GM19468 (cell line): ENCODE measurements at regions not wholly inside any gene's neighbourhood (a gene's known extent, or its start where the extent isn't known, plus 50 kb on each side); places are given as distances from the start of the nearest gene placed in this dataset.
"Not testable (repeated sequence)": the region's sequence is repeated elsewhere in the genome, so short reads cannot be mapped to it uniquely, and the experiment has no call there.

Source experiments
- ATAC-seq: cut with Tn5 transposase; IDR thresholded peaks from one replicate; pipeline ENCODE4 v1.9.1; 2021; ENCODE audit warnings: mild to moderate bottlenecking, moderate library complexity, moderate number of reproducible peaks; ENCODE audit not compliant: unreplicated experiment; ENCODE audit errors: extremely low read depth

DNA sequence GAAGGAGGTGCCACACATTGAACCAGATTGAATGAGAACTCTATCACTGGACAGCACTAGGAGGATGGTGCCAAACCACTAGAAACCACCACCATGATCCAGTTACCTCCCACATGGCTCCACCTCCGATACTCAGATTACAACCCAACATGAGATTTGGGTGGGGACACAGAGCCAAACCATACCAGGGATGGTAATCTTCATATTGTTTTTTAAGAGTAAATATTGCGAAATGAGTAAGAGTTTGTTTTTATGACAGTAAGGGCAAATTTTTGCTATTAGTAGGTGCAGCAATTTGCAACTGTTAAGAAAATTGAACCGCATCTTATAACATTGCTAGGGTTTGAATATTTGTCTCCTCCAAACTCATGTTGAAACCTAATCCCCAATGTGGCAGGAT is 891.5 kb downstream of the NLGN4X start:
- ATAC-seq = no peak

GRCh38 chrX:5324546-5324945 is 904.1 kb downstream of the NLGN4X start:
- no peak for ATAC-seq

DNA sequence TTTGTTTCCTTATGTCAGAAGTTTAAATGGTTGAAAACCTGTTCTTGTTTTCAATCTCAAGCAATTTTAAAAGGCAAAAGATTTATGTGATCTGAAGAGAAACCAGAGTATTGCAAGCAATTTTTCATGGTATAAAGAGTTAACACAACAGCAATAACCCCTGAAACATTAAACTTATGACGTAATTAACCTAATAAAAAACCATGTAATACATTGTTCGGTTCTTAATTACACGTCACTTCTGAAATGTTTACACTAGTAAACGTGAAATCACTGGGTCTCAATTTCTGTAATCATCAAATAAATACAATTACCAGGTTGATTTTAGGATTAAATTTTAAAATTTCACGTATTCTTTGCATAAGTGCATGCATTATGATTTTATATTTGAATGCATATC is 914.5 kb downstream of the NLGN4X start:
- ATAC-seq = no peak

DNA sequence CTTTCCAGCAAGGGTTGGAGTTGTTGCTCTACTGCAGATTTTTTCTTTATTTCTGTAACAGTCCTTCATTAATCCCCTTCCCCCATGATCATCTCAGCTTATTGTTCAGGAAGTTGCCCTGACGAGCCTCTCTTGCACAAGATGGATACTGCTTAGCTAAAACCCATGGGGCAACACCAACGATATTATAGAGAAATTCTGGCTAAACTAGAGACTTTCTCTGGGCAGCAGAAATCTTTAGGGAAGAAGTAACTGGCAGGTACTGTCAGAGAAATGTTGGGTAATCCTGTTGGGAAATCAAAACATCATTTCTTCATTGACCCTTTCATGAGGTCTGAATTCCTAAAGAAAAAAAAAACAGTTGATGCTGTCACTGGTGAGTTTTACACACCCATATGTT is 921.3 kb downstream of the NLGN4X start:
- no peak for ATAC-seq

- no peak for ATAC-seq
These were observed 922.0 kb downstream of the NLGN4X start for GRCh38 chrX:5306654-5307121.

GRCh38 chrX:5305452-5305851 is 923.2 kb downstream of the NLGN4X start:
- no peak for ATAC-seq

DNA sequence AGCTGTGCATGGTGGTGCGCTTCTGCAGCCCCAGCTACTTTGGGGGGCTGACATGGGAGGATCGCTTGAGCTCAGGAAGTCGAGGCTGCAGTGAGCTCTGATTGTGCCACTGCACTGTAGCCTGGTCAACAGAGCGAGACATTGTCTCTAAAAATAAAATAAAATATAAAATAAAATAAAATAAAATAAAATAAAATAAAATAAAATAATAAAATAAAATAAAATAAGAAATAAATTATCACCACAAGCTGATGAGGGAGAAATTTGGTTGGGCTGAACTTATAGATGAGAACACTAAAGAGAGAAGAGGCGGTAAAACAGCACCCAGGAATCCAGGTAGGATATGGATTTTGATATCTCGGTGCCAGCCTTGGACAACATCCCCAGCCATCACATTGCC is 933.7 kb downstream of the NLGN4X start:
- no peak for ATAC-seq

- ATAC-seq = no peak
These were observed 938.0 kb downstream of the NLGN4X start for GRCh38 chrX:5290635-5291034.

DNA sequence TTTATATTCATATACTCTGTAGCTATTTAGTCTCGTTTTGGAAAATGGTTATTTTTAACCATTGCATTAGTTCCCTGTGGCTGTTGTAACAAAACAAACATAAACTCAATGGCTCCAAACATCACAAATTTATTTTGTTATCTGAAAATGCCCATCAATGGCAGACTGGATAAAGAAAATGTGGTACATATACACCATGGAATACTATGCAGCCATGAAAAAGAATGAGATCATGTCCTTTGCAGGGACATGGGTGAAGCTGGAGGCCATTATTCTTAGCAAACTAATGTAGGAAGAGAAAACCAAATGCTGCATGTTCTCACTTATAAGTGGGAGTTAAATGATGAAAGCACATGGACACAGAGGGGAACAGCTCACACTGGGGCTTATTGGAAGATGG is 938.7 kb downstream of the NLGN4X start:
- ATAC-seq = not testable (repeated sequence)

- ATAC-seq = no peak
These were observed 949.8 kb downstream of the NLGN4X start for GRCh38 chrX:5278908-5279307.

DNA sequence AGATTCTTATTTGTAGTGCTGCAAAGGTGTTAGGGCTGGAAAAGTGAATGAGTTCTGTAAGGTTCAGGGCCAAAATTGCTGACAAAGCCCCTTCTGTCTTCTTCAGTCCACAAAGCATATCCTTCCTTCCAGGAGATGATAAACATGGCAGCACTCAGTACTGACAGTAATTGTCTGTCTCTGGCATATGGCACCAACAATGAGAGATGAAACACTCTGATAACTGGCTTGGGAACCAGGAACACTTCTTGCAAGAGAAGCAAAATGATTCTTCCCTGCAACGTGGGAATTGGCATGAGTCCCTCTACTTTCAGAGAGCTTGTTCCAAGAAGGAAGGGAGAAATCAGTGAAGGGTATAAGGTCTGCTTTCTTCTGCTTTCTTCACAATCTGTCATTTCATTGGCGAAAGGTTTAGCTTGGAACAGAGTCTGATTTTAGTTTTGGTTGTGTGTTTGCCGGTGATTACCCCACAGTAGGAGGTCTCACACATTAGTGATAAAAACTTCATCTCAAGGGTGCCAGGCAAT is 963.3 kb downstream of the NLGN4X start:
- ATAC-seq = no peak

- ATAC-seq = no peak
These were observed 978.6 kb downstream of the NLGN4X start for GRCh38 chrX:5250106-5250505.

DNA sequence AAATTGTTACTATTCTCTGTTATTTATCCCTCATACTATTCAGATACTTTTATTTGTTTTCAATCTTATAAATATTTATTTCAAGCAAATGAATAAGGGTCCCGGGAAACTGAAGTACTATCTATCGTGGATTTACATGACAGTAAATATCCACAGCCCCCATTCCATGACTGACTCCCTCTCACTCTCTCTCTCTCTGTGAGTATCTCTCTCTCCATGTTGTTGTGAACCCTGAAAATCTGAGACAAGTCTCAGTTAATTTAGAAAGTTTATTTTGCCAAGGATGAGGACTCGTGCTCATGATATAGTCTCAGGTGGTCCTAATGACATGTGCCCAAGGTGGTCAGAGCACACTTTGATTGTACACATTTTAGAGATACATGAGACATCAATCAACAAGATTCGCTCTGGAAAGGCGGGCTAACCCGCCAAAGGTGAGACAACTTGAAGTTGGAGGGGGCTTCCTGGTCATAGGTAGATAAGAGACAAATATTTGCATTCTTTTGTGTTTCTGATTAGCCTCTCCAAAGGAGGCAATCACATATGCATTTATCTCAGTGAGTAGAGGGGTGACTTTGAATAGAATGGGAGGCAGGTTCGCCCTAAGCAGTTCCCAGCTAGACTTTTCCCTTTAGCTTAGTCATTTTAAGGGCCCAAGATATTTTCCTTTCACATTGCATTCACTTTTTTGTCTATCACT is 986.4 kb downstream of the NLGN4X start:
- ATAC-seq = no peak

DNA sequence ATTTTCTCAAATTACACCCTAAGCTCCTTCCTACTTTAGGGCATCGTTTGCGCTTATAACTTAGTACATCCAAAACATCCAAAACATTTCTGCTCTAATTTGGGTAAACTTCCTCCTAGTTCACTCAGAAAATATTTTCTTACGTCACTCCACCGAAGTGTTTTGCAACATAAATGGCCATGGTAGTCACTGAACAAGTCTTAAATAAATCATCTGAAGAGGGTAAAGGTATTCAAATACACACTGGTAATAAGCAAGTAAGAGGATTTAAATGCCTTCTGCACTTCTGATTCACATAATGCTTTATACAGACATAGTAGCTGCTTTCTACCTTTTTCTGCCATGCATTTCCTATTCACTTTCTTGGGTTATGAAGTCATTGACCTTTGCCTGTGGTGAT is 991.9 kb downstream of the NLGN4X start:
- no peak for ATAC-seq

- ATAC-seq = no peak
These were observed 992.6 kb downstream of the NLGN4X start for GRCh38 chrX:5236096-5236495.

- ATAC-seq = no peak
These were observed 994.8 kb downstream of the NLGN4X start for GRCh38 chrX:5233830-5234229.

DNA sequence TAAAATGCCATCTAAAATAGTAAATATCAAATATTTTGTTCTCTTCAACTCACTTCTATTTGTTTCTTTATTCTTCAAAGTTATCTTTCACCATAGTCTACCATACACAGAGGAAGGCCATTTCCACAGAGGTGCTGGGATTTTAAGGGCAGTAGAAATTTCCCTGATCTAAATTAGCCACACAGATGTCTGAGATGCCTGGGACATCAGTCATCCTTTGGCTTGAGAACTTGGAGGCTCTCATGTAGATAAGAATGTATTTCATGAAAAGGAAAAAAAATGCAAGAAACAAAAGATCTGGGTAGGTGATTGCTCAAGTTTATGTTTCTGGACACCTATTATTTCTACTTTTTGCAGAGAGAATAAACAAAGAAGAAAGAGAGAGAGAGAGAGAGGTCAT is 1008.2 kb downstream of the NLGN4X start:
- ATAC-seq = no peak

GRCh38 chrX:5194806-5195205 is 1033.9 kb downstream of the NLGN4X start:
- no peak for ATAC-seq

- no peak for ATAC-seq
These were observed 1048.4 kb downstream of the NLGN4X start for GRCh38 chrX:5180135-5180741.

GRCh38 chrX:5176766-5177165 is 1051.9 kb downstream of the NLGN4X start:
- no peak for ATAC-seq

DNA sequence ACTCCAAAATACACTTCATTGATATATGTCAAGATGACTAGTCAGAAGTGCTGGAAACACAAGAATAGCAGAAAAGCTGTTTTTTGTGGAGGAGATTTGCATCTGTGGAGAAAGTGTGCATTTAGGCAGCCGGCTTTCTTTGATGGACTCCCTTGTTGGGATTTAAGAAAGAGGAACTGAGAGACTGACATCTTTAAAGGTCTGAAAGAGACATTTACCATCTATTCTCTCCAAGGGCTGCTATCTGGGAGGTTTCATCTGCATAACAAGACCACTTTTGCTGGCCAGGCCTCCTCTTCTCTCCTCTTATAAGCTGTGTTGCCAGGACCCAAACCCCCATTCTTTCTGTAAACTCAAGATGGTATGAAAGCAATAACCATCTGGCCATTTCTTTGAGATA is 1065.0 kb downstream of the NLGN4X start:
- ATAC-seq = no peak

- no peak for ATAC-seq
These were observed 1073.4 kb downstream of the NLGN4X start for GRCh38 chrX:5155301-5155700.
